H1 (cell line): ENCODE measurements at regions not wholly inside any gene's neighbourhood (a gene's known extent, or its start where the extent isn't known, plus 50 kb on each side); places are given as distances from the start of the nearest gene placed in this dataset.
"Not testable (repeated sequence)": the region's sequence is repeated elsewhere in the genome, so short reads cannot be mapped to it uniquely, and the experiment has no call there.

Experiments
- CTCF ChIA-PET: fragments of 300-600 bp; sonication (Branson Sonifier 250); formaldehyde crosslinking; loops from one replicate; lab custom pipeline; 2021; ENCODE audit not compliant: partially characterized antibody; lab: Charles Lee
- POLR2A ChIA-PET: fragments of 300-600 bp; sonication (Branson Sonifier 250); formaldehyde crosslinking; loops from one replicate; lab custom pipeline; 2021; ENCODE audit warnings: inconsistent platforms; ENCODE audit not compliant: partially characterized antibody; lab: Charles Lee
- DNase-seq, 2 experiments: peaks; one replicate each; pipeline versions ENCODE4 v3.0.0 to v3.0.0-alpha.2; 2010 to 2022; ENCODE audit warnings: low spot score in 2 of 2, low read depth in 1 of 2, mixed read lengths in 1 of 2
- FAIRE-seq: peaks from 2 replicates; lab custom pipeline; 2011; peaks lifted over from hg19 to GRCh38; lab: Jason Lieb, UNC
- H2AFZ ChIP-seq: 2 replicates; pipeline ENCODE4 v1.8.1; 2012; ENCODE audit warnings: low read length, inconsistent platforms
- H2AK5ac ChIP-seq: 2 replicates; pipeline ENCODE4 v1.6.1; 2013; ENCODE audit warnings: low read depth, low read length
- H2BK120ac ChIP-seq: replicated peaks from 2 replicates; pipeline ENCODE3; 2013; ENCODE audit warnings: low read depth, low read length, inconsistent platforms
- H2BK12ac ChIP-seq: 2 replicates; pipeline ENCODE4 v1.6.1; 2013; ENCODE audit warnings: low read depth, low read length
- H2BK15ac ChIP-seq: 2 replicates; pipeline ENCODE4 v1.6.1; 2013; ENCODE audit warnings: low read length
- H2BK20ac ChIP-seq: 2 replicates; pipeline ENCODE4 v1.6.1; 2013; ENCODE audit warnings: low read length
- H2BK5ac ChIP-seq: 2 replicates; pipeline ENCODE4 v1.6.1; 2013; ENCODE audit warnings: low read depth, low read length
- H3K14ac ChIP-seq: 2 replicates; pipeline ENCODE4 v1.6.1; 2013; ENCODE audit warnings: inconsistent platforms; ENCODE audit not compliant: insufficient read length
- H3K18ac ChIP-seq: 2 replicates; pipeline ENCODE4 v1.6.1; 2013; ENCODE audit warnings: low read length; ENCODE audit errors: extremely low read depth
- H3K23ac ChIP-seq: 2 replicates; pipeline ENCODE4 v1.6.1; 2013; ENCODE audit warnings: inconsistent platforms; ENCODE audit not compliant: insufficient read length
- H3K23me2 ChIP-seq: 2 replicates; pipeline ENCODE4 v1.6.1; 2013; ENCODE audit warnings: low read depth, low read length
- H3K27ac ChIP-seq: 2 replicates; pipeline ENCODE4 v1.6.1; 2011; ENCODE audit warnings: low read depth, low read length, inconsistent platforms
- H3K27me3 ChIP-seq, 4 experiments: replicated peaks in 1 of 4; 1 replicate in 1 of 4; 2 replicates in 3 of 4; pipeline versions ENCODE4 v1.6.1 to v1.8.1; 2011 to 2013; ENCODE audit warnings: low read length in 3 of 4, mild to moderate bottlenecking in 3 of 4, inconsistent platforms in 2 of 4, mixed read lengths in 2 of 4, moderate library complexity in 1 of 4; ENCODE audit not compliant: control insufficient read depth in 3 of 4, insufficient read depth in 3 of 4; ENCODE audit errors: extremely low read depth in 1 of 4
- H3K36me3 ChIP-seq, 4 experiments: 2 replicates each; pipeline versions ENCODE4 v1.6.1 to v1.8.1; 2011 to 2013; ENCODE audit warnings: mild to moderate bottlenecking in 4 of 4, low read length in 3 of 4, moderate library complexity in 2 of 4, control low read depth in 1 of 4, inconsistent platforms in 1 of 4; ENCODE audit not compliant: insufficient read depth in 4 of 4, control insufficient read depth in 2 of 4
- H3K4ac ChIP-seq: replicated peaks from 2 replicates; pipeline ENCODE3; 2013; ENCODE audit warnings: low read length, low read depth, mixed read lengths, inconsistent platforms; ENCODE audit not compliant: insufficient read length
- H3K4me1 ChIP-seq, 4 experiments: replicated peaks in 1 of 4; 1 replicate in 1 of 4; 2 replicates in 3 of 4; pipeline versions ENCODE4 v1.6.1 to v1.8.1; 2011 to 2013; ENCODE audit warnings: low read length in 3 of 4, inconsistent platforms in 2 of 4, mixed read lengths in 1 of 4; ENCODE audit not compliant: insufficient read depth in 4 of 4, control insufficient read depth in 3 of 4
- H3K4me2 ChIP-seq, 2 experiments: 2 replicates each; pipeline versions ENCODE4 v1.6.1 to v1.8.1; 2011 to 2013; ENCODE audit warnings: low read depth in 2 of 2, low read length in 2 of 2, control low read depth in 1 of 2, inconsistent platforms in 1 of 2, mild to moderate bottlenecking in 1 of 2; ENCODE audit not compliant: insufficient read depth in 1 of 2
- H3K4me3 ChIP-seq, 4 experiments: fragments of 200-600, 300-600 bp in 1 of 4; sonication (generic), shearing (Covaris generic), sonication (Bioruptor Twin) in 1 of 4; 2 replicates each; pipeline versions ENCODE4 v1.5.1 to v1.8.1; 2011 to 2016; ENCODE audit warnings: low read length in 4 of 4, low read depth in 3 of 4, control low read depth in 2 of 4, inconsistent platforms in 2 of 4, mild to moderate bottlenecking in 2 of 4, mixed read lengths in 1 of 4, moderate library complexity in 1 of 4; ENCODE audit not compliant: insufficient read depth in 2 of 4; ENCODE audit errors: extremely low read depth in 1 of 4
- H3K56ac ChIP-seq: replicated peaks from 2 replicates; pipeline ENCODE3; 2013; ENCODE audit warnings: low read depth, mild to moderate bottlenecking, mixed read lengths, low read length, inconsistent platforms; ENCODE audit not compliant: insufficient read length
- H3K79me1 ChIP-seq: 2 replicates; pipeline ENCODE4 v1.6.1; 2013; ENCODE audit warnings: low read depth, low read length, control low read depth
- H3K79me2 ChIP-seq, 2 experiments: 2 replicates each; pipeline versions ENCODE4 v1.6.1 to v1.8.1; 2012 to 2013; ENCODE audit warnings: low read length in 2 of 2, mild to moderate bottlenecking in 2 of 2, inconsistent platforms in 1 of 2; ENCODE audit not compliant: insufficient read depth in 2 of 2, control insufficient read depth in 1 of 2
- H3K9ac ChIP-seq, 4 experiments: replicated peaks in 1 of 4; 1 replicate in 1 of 4; 2 replicates in 3 of 4; pipeline versions ENCODE4 v1.6.1 to v1.8.1; 2011 to 2013; ENCODE audit warnings: low read depth in 3 of 4, low read length in 3 of 4, control low read depth in 2 of 4, mild to moderate bottlenecking in 2 of 4, moderate library complexity in 2 of 4, inconsistent platforms in 1 of 4; ENCODE audit errors: extremely low read depth in 1 of 4
- H3K9me3 ChIP-seq, 2 experiments: 2 replicates each; pipeline versions ENCODE4 v1.6.1 to v1.8.1; 2012 to 2013; ENCODE audit warnings: mild to moderate bottlenecking in 2 of 2, moderate library complexity in 2 of 2, control low read depth in 1 of 2, inconsistent platforms in 1 of 2, low read depth in 1 of 2, low read length in 1 of 2, mixed read lengths in 1 of 2; ENCODE audit not compliant: insufficient read depth in 2 of 2
- H4K20me1 ChIP-seq, 2 experiments: replicated peaks in 1 of 2; 2 replicates each; pipeline versions ENCODE3 to v1.8.1; 2011 to 2013; ENCODE audit warnings: inconsistent platforms in 2 of 2, low read length in 2 of 2, mild to moderate bottlenecking in 1 of 2; ENCODE audit not compliant: insufficient read depth in 2 of 2, control insufficient read depth in 1 of 2
- H4K5ac ChIP-seq: 2 replicates; pipeline ENCODE4 v1.6.1; 2013; ENCODE audit warnings: low read length, low read depth, mixed read lengths, inconsistent platforms; ENCODE audit not compliant: insufficient read length
- H4K8ac ChIP-seq: 2 replicates; pipeline ENCODE4 v1.8.0; 2013; ENCODE audit warnings: mild to moderate bottlenecking, moderate library complexity, low read length, inconsistent platforms; ENCODE audit not compliant: insufficient read depth; ENCODE audit errors: extremely low read depth
- H4K91ac ChIP-seq: replicated peaks from 2 replicates; pipeline ENCODE3; 2013; ENCODE audit warnings: low read length, mixed read lengths, inconsistent platforms; ENCODE audit not compliant: insufficient read length
- CTBP2 ChIP-seq: IDR thresholded peaks from 2 replicates; pipeline ENCODE4 v1.7.0; 2011; ENCODE audit warnings: borderline replicate concordance, mild to moderate bottlenecking, moderate library complexity, mixed read lengths, low read length; ENCODE audit not compliant: insufficient read depth, insufficient read length
- JUND ChIP-seq: IDR thresholded peaks from 2 replicates; pipeline ENCODE4 v1.6.1; 2011; ENCODE audit warnings: mild to moderate bottlenecking, improper control_type of control experiment, low read length
- KDM5A ChIP-seq: fragments of 200-600 bp; IDR thresholded peaks from 2 replicates; pipeline ENCODE4 v1.7.1; 2012; ENCODE audit warnings: mild to moderate bottlenecking, low read length, inconsistent platforms, mixed read lengths
- WGBS, 2 experiments: shearing (Covaris generic) in 1 of 2; methylation state at CpG; one replicate each; pipeline versions ENCODE4 v1.1.6 to v1.1.7; 2013 to 2015; ENCODE audit warnings: low lambda C conversion rate in 2 of 2, mixed read lengths in 2 of 2, inconsistent platforms in 1 of 2, low coverage in 1 of 2, missing lambda C conversion rate in 1 of 2; ENCODE audit not compliant: insufficient replicate concordance in 2 of 2, insufficient coverage in 1 of 2, insufficient read length in 1 of 2; ENCODE audit errors: extremely low coverage in 1 of 2, missing lambda C conversion rate in 1 of 2; 5-methylcytosine and 5-hydroxymethylcytosine counted together

DNA sequence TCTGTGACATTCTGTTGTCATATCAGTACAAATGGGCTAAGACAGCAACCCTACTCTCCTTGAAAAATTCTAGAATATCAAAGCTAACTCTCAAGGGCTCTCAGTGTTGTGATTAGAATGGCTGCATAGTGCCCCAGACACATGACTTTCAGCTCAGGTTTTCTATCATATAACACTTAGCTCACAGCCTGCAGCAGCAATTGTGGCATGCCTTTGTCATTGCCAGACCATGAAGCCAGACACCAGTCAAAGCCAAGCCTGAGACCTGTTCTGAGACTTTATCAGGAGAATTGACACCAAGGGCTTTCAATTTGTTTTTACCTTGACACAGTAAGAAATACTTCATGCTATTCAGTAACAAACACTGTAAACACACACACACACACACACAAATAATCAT, 159.0 kb upstream of the SNX2 start (continued):
- TF ChIP-seq KDM5A (no peak), JUND (no peak), CTBP2 (no peak)

DNA sequence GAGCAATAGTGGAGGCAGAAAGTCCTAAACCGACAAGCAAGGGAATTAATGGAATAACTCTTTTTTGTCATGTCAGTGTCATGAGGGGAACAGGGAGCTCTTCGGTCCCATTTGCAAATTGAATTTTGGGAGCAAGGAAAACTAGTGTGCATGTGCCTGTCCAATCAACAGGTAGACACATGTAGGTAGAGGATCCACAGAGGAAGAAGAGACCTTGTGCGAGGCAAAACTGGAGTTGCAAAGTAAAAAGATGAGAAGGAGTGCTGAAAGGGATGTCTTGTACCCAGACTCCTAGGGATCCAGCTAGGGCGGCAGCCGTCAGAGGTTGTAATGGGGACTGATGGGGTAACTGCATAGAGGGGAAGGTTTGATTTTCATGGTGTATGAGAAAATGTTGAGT, 156.8 kb upstream of the SNX2 start:
- H3K14ac ChIP-seq, POLR2A ChIA-PET, FAIRE-seq: not testable (repeated sequence)

More for the DNA sequence above, 156.8 kb upstream of the SNX2 start:
- H2BK120ac ChIP-seq, H4K8ac ChIP-seq, H4K91ac ChIP-seq, H4K5ac ChIP-seq, H3K9ac ChIP-seq, H3K36me3 ChIP-seq, H2BK12ac ChIP-seq, DNase-seq, H3K4me2 ChIP-seq, H3K9me3 ChIP-seq, H3K4ac ChIP-seq, H2BK5ac ChIP-seq, H4K20me1 ChIP-seq, CTCF ChIA-PET, H3K4me3 ChIP-seq, H3K4me1 ChIP-seq, H3K18ac ChIP-seq, H3K79me2 ChIP-seq, H2AK5ac ChIP-seq, H3K79me1 ChIP-seq, H2BK20ac ChIP-seq, H3K27ac ChIP-seq, H3K56ac ChIP-seq, H3K23ac ChIP-seq, H3K27me3 ChIP-seq, H2AFZ ChIP-seq, H3K23me2 ChIP-seq, H2BK15ac ChIP-seq: not testable (repeated sequence)
- 91% methylated on average over 5 of the region's 5 CpGs; no CpG with 5 or more reads in 1 of the 2 experiments for WGBS, 2 experiments
